HepG2 (cell line): ENCODE measurements at regions not wholly inside any gene's neighbourhood (a gene's known extent, or its start where the extent isn't known, plus 50 kb on each side); places are given as distances from the start of the nearest gene placed in this dataset.

ENCODE experiments used
- ATAC-seq: fragments of 200-7000 bp; cut with Tn5 transposase; 3 replicates; pipeline ENCODE4 v1.9.1; 2020; ENCODE audit warnings: mild to moderate bottlenecking, moderate library complexity
- BruUV-seq: library from RNA; stranded (reverse); fragments of 400-500 nt; replicated peaks from 2 replicates; lab custom pipeline; 2021; lab: Mats Ljungman, UMichigan
- CTCF ChIA-PET: fragments of 300-600 bp; formaldehyde crosslinking; extraction: SDS; loops from one replicate; lab custom pipeline; 2021; ENCODE audit warnings: low total read pairs, inconsistent platforms, low intra/inter-chr PET ratio; lab: Yijun Ruan, JAX
- POLR2A ChIA-PET: fragments of 350-600 bp; sonication (Branson Sonifier 250); formaldehyde crosslinking; loops from one replicate; lab custom pipeline; 2020; ENCODE audit warnings: antibody characterized with exemption, inconsistent platforms; lab: Yijun Ruan, JAX
- DNase-seq: peaks from one replicate; pipeline ENCODE4 v3.0.0-alpha.2; 2015; ENCODE audit warnings: low spot score
- FAIRE-seq: peaks from 3 replicates; lab custom pipeline; 2011; peaks lifted over from hg19 to GRCh38; lab: Jason Lieb, UNC
- H2AFZ ChIP-seq: one replicate; pipeline ENCODE4 v1.6.1; 2011; ENCODE audit warnings: low read length, inconsistent platforms
- H3K27ac ChIP-seq: fragments of 300-600 bp; 3 replicates; pipeline ENCODE4 v1.8.0; 2011; ENCODE audit warnings: mixed run types, mild to moderate bottlenecking, mixed read lengths, low read length, inconsistent platforms; ENCODE audit not compliant: insufficient read depth; ENCODE audit errors: extremely low read length
- H3K27me3 ChIP-seq, 2 experiments: fragments of 200-600 bp in 1 of 2; 2 replicates in 1 of 2; 3 replicates in 1 of 2; pipeline versions ENCODE4 v1.6.0 to v1.8.0; 2011; ENCODE audit warnings: low read length in 2 of 2, mild to moderate bottlenecking in 2 of 2, moderate library complexity in 2 of 2, inconsistent platforms in 1 of 2; ENCODE audit not compliant: insufficient read depth in 2 of 2, control insufficient read depth in 1 of 2
- H3K36me3 ChIP-seq, 2 experiments: fragments of 200-600 bp in 1 of 2; replicated peaks in 1 of 2; 2 replicates in 1 of 2; 3 replicates in 1 of 2; pipeline versions ENCODE4 v1.5.1 to v1.8.0; 2011; ENCODE audit warnings: low read length in 2 of 2, inconsistent platforms in 1 of 2; ENCODE audit not compliant: insufficient read depth in 2 of 2, control insufficient read depth in 1 of 2
- H3K4me1 ChIP-seq: 2 replicates; pipeline ENCODE4 v1.5.1; 2012; ENCODE audit warnings: low read length, inconsistent platforms; ENCODE audit not compliant: insufficient read depth
- H3K4me2 ChIP-seq: 2 replicates; pipeline ENCODE4 v1.6.0; 2011; ENCODE audit warnings: low read depth, low read length, inconsistent platforms
- H3K4me3 ChIP-seq, 3 experiments: fragments of 200-600 bp in 1 of 3; sonication (generic), shearing (Covaris generic) in 1 of 3; replicated peaks in 1 of 3; 2 replicates each; pipeline ENCODE4 v1.5.1; 2011 to 2016; ENCODE audit warnings: low read length in 3 of 3, inconsistent platforms in 2 of 3, low read depth in 2 of 3, mild to moderate bottlenecking in 2 of 3, control low read depth in 1 of 3, mixed read lengths in 1 of 3; ENCODE audit not compliant: insufficient read depth in 1 of 3
- H3K79me2 ChIP-seq: one replicate; pipeline ENCODE4 v1.6.1; 2011; ENCODE audit warnings: low read length, inconsistent platforms; ENCODE audit not compliant: insufficient read depth
- H3K9ac ChIP-seq: 2 replicates; pipeline ENCODE4 v1.6.0; 2011; ENCODE audit warnings: mild to moderate bottlenecking, low read depth, low read length, inconsistent platforms; ENCODE audit not compliant: insufficient read depth
- H3K9me3 ChIP-seq: 2 replicates; pipeline ENCODE4 v1.5.1; 2012; ENCODE audit warnings: mild to moderate bottlenecking, low read length
- H4K20me1 ChIP-seq: 2 replicates; pipeline ENCODE4 v1.6.0; 2011; ENCODE audit warnings: inconsistent platforms, mild to moderate bottlenecking, low read length, moderate library complexity; ENCODE audit not compliant: insufficient read depth
- ETV6 ChIP-seq: sonication (generic); formaldehyde crosslinking; conservative IDR thresholded peaks from 2 replicates; pipeline ENCODE4 v1.4.0; 2020; ENCODE audit warnings: missing genetic modification reagents
- FOSL1 ChIP-seq: sonication (generic); formaldehyde crosslinking; IDR thresholded peaks from 2 replicates; pipeline ENCODE4 v1.9.0; 2021; ENCODE audit warnings: missing genetic modification reagents, borderline replicate concordance
- KMT2B ChIP-seq: IDR thresholded peaks from 2 replicates; pipeline ENCODE4 v1.6.1; 2016; ENCODE audit warnings: missing genetic modification reagents, missing compliant biosample characterization
- NAIF1 ChIP-seq: sonication (generic); formaldehyde crosslinking; IDR thresholded peaks from 2 replicates; pipeline ENCODE4 v1.5.0; 2020; ENCODE audit warnings: mild to moderate bottlenecking, missing genetic modification reagents, borderline replicate concordance
- NFATC3 ChIP-seq: sonication (generic); formaldehyde crosslinking; IDR thresholded peaks from 2 replicates; pipeline ENCODE4 v1.5.1; 2020; ENCODE audit warnings: mild to moderate bottlenecking, missing genetic modification reagents
- ONECUT2 ChIP-seq: sonication (generic); formaldehyde crosslinking; IDR thresholded peaks from 2 replicates; pipeline ENCODE4 v1.4.0; 2020; ENCODE audit warnings: missing genetic modification reagents
- RFXANK ChIP-seq: IDR thresholded peaks from 2 replicates; pipeline ENCODE4 v1.6.1; 2016
- ZBTB38 ChIP-seq: sonication (generic); formaldehyde crosslinking; IDR thresholded peaks from 2 replicates; pipeline ENCODE4 v1.5.1; 2020; ENCODE audit warnings: mild to moderate bottlenecking, missing genetic modification reagents
- ZNF430 ChIP-seq: sonication (generic); formaldehyde crosslinking; IDR thresholded peaks from 2 replicates; pipeline ENCODE4 v1.9.0; 2021; ENCODE audit warnings: mild to moderate bottlenecking, missing genetic modification reagents
- ZNF44 ChIP-seq: sonication (generic); formaldehyde crosslinking; IDR thresholded peaks from 2 replicates; pipeline ENCODE4 v1.5.1; 2020; ENCODE audit warnings: mild to moderate bottlenecking, missing genetic modification reagents
- ZNF562 ChIP-seq: sonication (generic); formaldehyde crosslinking; IDR thresholded peaks from 2 replicates; pipeline ENCODE4 v1.8.0; 2022; ENCODE audit warnings: missing genetic modification reagents, borderline replicate concordance
- ZNF703 ChIP-seq: sonication (generic); formaldehyde crosslinking; IDR thresholded peaks from 2 replicates; pipeline ENCODE4 v1.5.1; 2020; ENCODE audit warnings: missing genetic modification reagents, mild to moderate bottlenecking, moderate library complexity, borderline replicate concordance
- WGBS: methylation state at CpG from one replicate; pipeline ENCODE4 v1.1.6; 2017; ENCODE audit warnings: low lambda C conversion rate; 5-methylcytosine and 5-hydroxymethylcytosine counted together
- in situ Hi-C: cut with HindIII; loops from 2 replicates; pipeline ENCODE4 v1.10.0; 2017; ENCODE audit warnings: low pct_unique_long_range_greater_than_20kb; ENCODE audit not compliant: extremely low pct_ligation_motif_present
- intact Hi-C: fragments of 100-400 bp; cut with micrococcal nuclease; formaldehyde crosslinking; loops from one replicate; pipeline ENCODE4 v1.10.0; 2022; ENCODE audit not compliant: unreplicated experiment
- TF ChIP-seq, protein P1 (sequence below): sonication (generic); formaldehyde crosslinking; IDR thresholded peaks from 2 replicates; pipeline ENCODE4 v1.5.0; 2020; ENCODE audit warnings: mild to moderate bottlenecking, missing genetic modification reagents
- TF ChIP-seq, protein P2 (sequence below): sonication (generic); formaldehyde crosslinking; IDR thresholded peaks from 2 replicates; pipeline ENCODE4 v1.4.0; 2020; ENCODE audit warnings: mild to moderate bottlenecking, missing genetic modification reagents

DNA sequence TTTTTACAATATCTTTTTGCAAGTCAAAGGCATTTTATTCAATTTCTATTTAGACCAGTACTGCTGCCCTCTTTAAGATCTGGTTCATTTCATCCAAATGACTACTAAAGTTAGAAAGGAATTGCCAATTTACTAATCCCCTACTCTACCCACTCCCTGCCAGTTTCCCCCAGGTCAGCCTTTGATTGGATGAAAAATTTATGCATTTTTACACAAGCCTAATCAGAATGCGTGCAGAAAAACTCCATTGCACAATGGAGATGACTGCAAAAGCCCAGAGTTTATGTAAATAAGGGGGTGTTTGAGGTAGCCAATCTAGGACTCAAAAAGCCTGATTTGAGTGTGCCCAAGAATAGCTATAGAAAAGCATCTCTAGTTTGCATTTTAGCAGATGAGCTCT, 310.6 kb downstream of the PABPC4L start (continued):
- TF ChIP-seq, protein P1, sequence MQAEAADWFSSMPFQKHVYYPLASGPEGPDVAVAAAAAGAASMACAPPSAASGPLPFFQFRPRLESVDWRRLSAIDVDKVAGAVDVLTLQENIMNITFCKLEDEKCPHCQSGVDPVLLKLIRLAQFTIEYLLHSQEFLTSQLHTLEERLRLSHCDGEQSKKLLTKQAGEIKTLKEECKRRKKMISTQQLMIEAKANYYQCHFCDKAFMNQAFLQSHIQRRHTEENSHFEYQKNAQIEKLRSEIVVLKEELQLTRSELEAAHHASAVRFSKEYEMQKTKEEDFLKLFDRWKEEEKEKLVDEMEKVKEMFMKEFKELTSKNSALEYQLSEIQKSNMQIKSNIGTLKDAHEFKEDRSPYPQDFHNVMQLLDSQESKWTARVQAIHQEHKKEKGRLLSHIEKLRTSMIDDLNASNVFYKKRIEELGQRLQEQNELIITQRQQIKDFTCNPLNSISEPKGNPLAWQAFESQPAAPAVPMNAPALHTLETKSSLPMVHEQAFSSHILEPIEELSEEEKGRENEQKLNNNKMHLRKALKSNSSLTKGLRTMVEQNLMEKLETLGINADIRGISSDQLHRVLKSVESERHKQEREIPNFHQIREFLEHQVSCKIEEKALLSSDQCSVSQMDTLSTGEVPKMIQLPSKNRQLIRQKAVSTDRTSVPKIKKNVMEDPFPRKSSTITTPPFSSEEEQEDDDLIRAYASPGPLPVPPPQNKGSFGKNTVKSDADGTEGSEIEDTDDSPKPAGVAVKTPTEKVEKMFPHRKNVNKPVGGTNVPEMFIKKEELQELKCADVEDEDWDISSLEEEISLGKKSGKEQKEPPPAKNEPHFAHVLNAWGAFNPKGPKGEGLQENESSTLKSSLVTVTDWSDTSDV, result no peak
- TF ChIP-seq RFXANK (CRISPR knock-in tag), result no peak

DNA sequence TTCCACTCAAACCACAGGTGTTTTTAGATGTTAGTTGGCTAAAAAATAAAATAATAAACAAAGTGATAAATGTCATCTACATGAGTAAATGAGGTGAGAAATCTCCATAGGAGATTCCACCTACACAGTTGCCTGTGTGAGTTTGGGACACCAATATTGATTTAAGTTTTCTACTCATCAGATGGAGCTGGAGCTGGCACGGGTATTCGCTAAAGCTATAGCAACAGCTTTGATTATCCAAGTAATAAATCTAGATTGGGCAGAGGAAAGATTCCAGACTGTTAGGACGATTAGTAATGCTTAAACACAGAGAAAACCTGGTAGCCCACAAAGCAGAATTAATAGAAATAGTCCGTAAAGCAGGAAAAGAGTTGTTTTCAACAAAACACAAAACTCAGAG, 313.9 kb downstream of the PABPC4L start:
- ChIA-PET CTCF (no interaction called here), POLR2A (no interaction called here)
- WGBS, result 3% methylated on average over 4 of the region's 4 CpGs

More for the DNA sequence above, 313.9 kb downstream of the PABPC4L start:
- no peaks in the 10 kb centered on the region for H3K9me3 ChIP-seq
- TF ChIP-seq KMT2B (CRISPR knock-in tag) (no peak), ZNF44 (no peak), ZNF703 (no peak), FOSL1 (CRISPR knock-in tag) (no peak), ZNF430 (CRISPR knock-in tag) (no peak), ONECUT2 (CRISPR knock-in tag) (no peak), ETV6 (no peak), NAIF1 (no peak), ZBTB38 (CRISPR knock-in tag) (no peak), NFATC3 (no peak), ZNF562 (CRISPR knock-in tag) (no peak)
- TF ChIP-seq, protein P2, sequence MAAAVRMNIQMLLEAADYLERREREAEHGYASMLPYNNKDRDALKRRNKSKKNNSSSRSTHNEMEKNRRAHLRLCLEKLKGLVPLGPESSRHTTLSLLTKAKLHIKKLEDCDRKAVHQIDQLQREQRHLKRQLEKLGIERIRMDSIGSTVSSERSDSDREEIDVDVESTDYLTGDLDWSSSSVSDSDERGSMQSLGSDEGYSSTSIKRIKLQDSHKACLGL (CRISPR knock-in tag), result no peak
- TF ChIP-seq, all 625 proteins: peak for 0
- Histone ChIP-seq H3K4me1 (no peaks in the 10 kb centered on the region), H3K36me3 (no peaks in the 10 kb centered on the region), H4K20me1 (no peaks in the 10 kb centered on the region; the same call in 1 of the 2 replicates), H2AFZ (no peak overlapping the region), H3K27ac (no peak overlapping the region), H3K27me3 (no peaks in the 10 kb centered on the region), H3K4me3 (no peak overlapping the region), H3K9ac (no peak overlapping the region), H3K79me2 (no peaks in the 10 kb centered on the region), H3K4me2 (no peak overlapping the region)
- ATAC-seq (no peak), DNase-seq (no peak), FAIRE-seq (no peak)
- no TSS peak for BruUV-seq
- in situ Hi-C loops (no loop called here), intact Hi-C loops (no loop called here)
